GM08714 (cell line): ENCODE measurements at regions not wholly inside any gene's neighbourhood (a gene's known extent, or its start where the extent isn't known, plus 50 kb on each side); places are given as distances from the start of the nearest gene placed in this dataset.
"Not testable (repeated sequence)": the region's sequence is repeated elsewhere in the genome, so short reads cannot be mapped to it uniquely, and the experiment has no call there.

Source experiments
- H3K4me3 ChIP-seq: fragments of 200-500 bp; sonication (Bioruptor generic); 2 replicates; pipeline ENCODE4 v1.5.1; 2014; ENCODE audit warnings: mild to moderate bottlenecking, low read length, inconsistent platforms
- ZNF274 ChIP-seq: IDR thresholded peaks from 2 replicates; pipeline ENCODE4 v1.6.1; 2012; ENCODE audit warnings: mild to moderate bottlenecking, low read depth, low read length

DNA sequence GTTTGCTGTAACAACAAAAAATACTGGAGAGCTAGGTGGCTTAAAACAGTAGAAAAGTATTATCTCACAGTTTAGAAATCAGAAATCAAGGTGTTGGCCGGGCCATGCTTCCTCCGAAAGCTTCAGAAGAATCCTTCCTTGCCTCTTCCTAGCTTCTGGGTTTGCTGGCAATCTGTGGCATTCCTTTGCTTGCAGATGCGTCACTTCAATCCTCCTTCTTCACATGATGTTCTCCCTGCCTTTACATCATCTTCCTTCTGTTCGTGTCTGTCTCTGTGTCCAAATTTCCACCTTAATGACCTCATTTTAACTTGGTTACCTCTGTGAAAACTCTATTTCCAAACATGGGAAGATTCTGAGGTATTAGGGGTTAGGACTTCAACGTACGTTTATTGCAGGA is 90.4 kb upstream of the CHD1 start:
- TF ChIP-seq ZNF274, result no peak
- no peak overlapping the region for H3K4me3 ChIP-seq

DNA sequence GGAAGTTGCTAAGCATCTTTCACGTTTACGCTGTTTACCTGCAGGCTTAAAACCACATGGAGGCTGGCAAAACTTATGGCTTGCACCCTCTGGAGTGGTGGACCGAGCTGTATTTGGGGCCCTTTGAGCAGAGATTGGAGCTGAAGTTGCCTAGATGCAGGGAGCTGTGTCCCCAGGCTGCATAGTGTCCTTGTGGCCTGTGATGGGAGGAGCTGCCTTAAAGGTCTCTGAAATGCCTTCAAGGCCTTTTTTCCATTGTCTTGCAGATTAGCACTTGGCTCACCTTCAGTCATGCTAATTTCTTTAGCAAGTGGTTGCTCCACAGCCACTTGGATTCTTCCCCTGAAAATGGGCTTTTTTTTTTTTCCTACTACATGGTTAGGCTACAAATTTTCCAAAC is 81.5 kb upstream of the CHD1 start:
- TF ChIP-seq ZNF274, result no peak
- no peak overlapping the region for H3K4me3 ChIP-seq

DNA sequence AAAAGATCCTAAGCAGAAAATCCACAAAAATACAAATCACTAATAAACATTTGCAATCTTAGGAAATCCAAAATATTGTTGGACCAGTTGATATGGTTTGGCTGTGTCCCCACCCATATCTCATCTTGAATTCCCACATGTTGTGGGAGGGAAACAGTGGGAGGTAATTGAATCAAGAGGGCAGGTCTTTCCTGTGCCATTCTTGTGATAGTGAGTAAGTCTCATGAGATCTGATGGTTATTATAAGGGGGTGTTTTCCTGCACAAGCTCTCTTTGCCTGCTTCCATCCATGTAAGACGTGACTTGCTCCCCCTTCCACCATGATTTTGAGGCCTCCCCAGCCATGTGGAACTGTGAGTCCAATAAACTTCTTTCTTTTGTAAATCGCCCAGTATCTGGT is 79.2 kb upstream of the CHD1 start:
- H3K4me3 ChIP-seq, result not testable (repeated sequence)

DNA sequence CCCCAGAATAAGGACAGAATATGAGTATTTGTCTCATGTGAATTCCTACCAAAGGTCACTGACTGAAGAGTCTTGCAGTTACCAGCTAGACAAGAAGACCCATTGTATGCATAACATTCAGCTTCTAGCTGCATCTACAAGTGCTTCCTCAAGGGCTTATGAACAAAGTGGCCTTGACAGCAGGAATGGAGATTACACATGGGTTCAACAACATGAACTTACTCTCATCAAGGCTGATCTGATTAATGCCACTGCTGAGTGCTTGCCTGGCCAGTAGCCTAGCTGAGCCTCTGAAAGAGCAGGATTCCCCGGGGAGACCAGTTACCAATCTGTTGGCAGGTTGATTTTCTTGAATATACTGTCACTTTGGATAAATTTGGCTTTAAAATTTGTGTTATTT is 76.7 kb upstream of the CHD1 start:
- no peak for TF ChIP-seq ZNF274
- no peak overlapping the region for H3K4me3 ChIP-seq

DNA sequence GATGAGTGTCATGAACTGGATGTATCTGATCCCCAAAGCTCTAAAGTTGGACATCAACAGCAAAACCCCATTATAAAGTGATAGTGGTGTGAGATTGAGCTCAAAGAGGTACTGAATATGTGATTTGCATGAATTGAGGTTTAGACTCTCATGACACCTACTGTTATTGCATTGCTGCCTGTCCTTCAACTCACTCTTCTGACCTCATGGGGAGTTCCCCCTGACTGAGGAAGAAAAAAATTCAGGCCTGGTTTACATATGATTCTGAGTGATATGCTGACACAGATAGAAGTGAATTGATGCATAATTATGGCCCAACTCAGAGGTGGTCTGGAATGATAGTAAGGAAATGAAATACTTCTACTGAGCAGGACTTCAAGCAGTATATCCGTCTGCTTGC is 76.2 kb upstream of the CHD1 start:
- no peak overlapping the region for H3K4me3 ChIP-seq

DNA sequence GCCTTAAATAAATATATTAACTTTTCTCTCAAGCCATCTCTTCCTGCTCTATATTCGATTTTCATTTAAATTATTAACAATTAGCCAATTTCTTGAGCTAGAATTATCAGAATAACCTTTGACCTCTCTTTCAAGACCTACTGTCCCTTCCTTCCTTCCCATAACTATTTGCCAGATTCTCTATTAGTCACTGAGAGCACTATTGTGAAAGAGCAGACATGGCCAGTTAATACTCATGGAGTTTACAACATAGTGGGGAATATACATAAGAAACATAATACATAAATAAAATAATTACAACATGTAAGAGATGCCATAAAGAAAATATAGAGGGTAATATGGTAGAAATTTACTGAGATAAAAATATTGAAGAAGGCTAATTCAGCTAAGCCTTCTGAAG is 72.1 kb upstream of the CHD1 start:
- H3K4me3 ChIP-seq, result no peak overlapping the region
- no peak for TF ChIP-seq ZNF274

More for the DNA sequence above, 76.2 kb upstream of the CHD1 start:
- no peak for TF ChIP-seq ZNF274

DNA sequence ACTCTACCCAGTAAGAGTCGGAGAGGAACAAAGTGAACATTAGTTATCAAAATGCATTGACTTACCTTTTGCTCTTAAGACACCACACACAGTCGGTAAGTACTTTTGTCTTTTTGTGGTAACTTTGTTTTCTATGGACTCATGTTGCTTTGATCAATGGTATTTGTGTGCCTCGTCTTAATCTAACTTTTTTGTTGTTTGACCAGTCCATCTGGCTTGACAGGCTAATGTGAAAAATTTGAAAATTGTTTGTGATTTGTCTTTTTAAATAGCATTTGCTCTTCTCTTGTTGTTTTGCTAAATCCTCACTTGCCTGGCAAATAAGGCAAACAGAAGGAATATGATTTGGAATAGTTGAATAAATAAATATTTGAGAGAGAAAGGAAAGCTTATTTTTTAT is 71.4 kb upstream of the CHD1 start:
- no peak overlapping the region for H3K4me3 ChIP-seq
- no peak for TF ChIP-seq ZNF274

DNA sequence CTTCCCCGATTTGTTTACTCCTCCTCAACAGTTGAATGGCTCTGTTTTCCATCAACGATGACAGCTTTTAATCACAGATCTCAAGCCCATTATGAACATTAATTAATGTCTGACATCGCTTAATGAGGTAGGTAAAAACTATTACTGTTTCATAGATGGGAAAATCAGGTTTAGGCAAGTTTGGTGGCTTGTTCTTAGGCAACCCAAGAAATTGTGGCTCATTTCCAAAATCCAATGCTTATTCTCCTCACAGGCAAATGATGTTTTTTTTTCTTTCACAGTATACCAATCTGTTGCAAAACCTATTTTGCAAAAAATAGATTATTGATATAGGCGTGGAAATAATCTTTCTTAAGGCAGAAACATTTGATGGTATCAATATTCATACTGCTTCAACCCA is 70.8 kb upstream of the CHD1 start:
- TF ChIP-seq ZNF274, result no peak
- H3K4me3 ChIP-seq, result no peak overlapping the region

DNA sequence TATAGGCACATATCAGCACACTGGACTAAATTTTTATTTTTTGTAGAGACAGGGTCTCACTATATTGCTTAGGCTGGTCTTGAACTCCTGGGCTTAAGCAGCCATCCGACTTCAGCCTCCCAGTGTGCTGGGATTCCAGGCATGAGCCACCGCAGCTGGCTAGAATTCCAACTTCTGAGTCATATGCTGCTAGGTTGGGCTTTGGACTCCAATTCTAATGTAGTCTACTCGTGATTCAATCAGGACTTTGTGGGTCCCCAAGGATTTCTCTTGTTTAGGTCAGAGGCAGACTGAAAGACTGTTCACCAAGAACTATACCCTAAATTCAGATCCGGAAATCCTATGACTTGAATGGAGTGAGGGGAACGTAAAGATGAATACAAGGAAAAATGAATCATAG is 68.2 kb upstream of the CHD1 start:
- TF ChIP-seq ZNF274, result no peak
- H3K4me3 ChIP-seq, result no peak overlapping the region

DNA sequence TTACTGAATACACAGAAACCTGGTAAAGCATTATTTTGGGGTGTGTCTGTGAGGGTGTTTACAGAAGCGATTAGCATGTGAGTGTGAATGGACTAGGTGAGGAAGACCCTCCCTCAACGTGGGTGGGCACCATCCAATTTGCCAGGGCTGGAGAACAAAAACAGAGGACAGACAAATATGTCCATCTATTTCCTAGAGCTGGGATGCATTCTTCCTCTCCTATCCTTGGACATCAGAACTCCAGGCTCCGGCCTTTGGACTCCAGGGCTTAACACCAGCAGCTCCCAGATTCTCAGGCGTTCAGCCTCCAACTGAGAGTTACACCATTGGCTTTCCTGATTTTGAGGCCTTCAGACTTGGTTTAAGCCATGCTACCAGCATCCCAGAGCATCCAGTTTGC is 65.8 kb upstream of the CHD1 start:
- no peak overlapping the region for H3K4me3 ChIP-seq
- no peak for TF ChIP-seq ZNF274

DNA sequence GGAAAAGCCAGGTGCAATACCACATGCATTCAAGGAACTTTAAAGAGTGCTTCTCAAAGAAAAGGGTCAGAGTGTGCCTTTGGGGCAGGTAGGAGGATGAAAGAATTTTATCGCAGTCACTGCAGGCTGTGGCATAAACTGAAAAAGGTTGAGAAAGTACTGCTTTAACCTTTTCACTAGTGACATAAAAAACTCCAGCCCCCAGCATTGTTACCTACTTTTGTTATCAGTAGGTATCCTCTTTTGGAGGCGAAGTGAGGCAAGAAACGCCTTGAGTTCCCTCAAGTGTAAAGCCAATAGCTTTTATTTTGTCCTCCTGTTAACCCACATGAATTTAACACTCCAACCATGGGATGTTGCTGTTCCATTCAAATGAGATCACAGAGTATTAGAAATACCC is 64.7 kb upstream of the CHD1 start:
- H3K4me3 ChIP-seq, result no peak overlapping the region
- TF ChIP-seq ZNF274, result no peak

DNA sequence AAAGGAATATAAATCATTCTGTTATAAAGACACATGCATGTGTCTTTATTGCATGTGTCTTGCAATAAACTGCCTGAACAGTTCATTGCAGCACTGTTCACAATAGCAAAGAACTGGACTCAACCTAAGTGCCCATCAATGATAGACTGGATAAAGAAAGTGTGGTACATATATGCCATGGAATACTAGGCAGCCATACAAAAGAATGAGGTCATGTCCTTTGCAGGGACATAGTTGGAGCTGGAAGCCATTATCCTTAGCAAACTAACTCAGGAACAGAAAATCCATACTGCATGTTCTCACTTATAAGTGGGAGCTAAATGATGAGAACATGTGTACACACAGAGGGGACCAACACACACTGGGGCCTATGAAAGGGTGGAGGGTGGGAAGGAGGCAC is 63.7 kb upstream of the CHD1 start:
- TF ChIP-seq ZNF274, result no peak
- no peak overlapping the region for H3K4me3 ChIP-seq

DNA sequence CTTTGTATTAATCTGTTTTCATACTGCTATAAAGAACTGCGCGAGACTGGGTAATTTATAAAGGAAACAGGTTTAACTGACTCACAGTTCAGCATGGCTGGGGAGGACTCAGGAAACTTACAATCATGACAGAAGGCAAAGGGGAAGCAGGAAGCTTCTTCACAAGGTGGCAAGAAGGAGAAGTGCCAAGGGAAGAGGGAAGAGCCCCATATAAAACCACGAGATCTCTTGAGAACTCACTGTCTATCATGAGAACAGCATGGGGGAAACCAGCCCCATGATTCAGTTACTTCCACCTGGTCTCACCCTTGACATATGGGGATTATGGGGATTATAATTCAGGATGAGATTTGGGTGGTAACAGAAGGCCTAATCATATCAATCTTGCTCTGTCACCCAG is 60.9 kb upstream of the CHD1 start:
- H3K4me3 ChIP-seq, result no peak overlapping the region
- TF ChIP-seq ZNF274, result no peak

DNA sequence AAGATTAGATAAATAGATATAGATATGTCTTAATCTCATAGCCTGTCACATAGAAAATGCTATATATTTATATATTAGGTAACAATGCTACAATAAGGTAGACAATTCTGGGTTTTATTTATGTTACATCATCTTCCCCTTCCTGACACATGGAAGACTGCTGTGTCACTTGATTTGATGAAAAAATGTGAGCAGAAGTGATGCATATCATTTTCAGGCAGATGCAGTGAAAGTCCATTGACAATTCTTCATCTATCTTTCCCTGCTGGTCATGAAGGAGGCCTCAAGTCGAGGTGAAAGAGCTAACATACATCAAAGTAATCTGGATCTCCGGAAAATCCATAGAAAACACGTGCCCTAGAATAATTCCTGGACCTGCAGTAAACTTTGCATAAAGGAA is 57.8 kb upstream of the CHD1 start:
- TF ChIP-seq ZNF274, result no peak
- H3K4me3 ChIP-seq, result no peak overlapping the region

DNA sequence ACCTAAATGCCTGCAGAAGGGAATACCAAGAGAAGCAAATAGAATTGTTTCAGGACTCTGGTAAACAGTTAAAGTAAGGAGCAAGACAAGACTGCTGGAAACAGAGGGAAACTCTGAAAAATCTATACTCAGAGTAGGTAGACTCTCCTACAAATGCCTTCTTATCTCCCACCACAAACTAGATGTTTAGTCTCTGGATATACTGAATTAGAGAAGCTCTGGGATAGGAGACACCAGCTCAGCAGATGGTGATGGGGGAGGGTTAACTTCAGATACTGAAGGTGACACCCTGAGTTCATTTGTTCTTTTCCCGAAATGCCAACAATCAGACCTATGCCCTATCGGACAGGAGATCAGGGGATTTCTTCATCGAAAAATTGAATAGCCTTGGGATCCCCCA is 54.1 kb upstream of the CHD1 start:
- TF ChIP-seq ZNF274, result no peak
- H3K4me3 ChIP-seq, result no peak overlapping the region
